ENCODE measurements at regions not wholly inside any gene's neighbourhood (a gene's known extent, or its start where the extent isn't known, plus 50 kb on each side); places are given as distances from the start of the nearest gene placed in this dataset.

DNA sequence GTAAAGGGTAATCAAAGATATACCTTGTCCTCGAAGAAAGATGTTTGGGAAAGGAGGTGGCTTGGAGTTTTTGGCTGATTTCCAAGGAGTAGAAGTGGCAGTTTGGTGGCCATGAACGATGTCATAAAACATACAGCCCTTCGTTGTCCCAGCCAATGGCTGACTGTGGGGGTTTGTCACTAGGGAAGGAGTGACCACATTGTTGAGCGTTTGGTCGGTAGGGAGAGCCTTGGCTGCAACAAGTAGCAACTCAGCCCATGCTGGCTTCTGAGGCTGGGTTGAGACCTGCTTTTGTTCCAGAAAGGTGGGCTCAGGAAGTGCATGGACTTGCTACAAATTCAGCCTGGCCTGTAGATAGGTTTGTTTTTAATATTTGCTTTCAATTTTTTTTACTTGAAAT lies 128.3 kb downstream of the BOD1 start:
- Histone ChIP-seq H3K27me3 (ENCODE audit: control insufficient read depth, insufficient read depth, low read length, poor library complexity, severe bottlenecking) (no peaks in the 10 kb centered on the region), H3K9me3 (ENCODE audit: control insufficient read depth, low read length) (no peaks in the 10 kb centered on the region), H3K4me1 (ENCODE audit: control insufficient read depth, insufficient read depth, low read length) (no peaks in the 10 kb centered on the region), H3K4me3 (ENCODE audit: low read length) (no peak overlapping the region), H3K27ac (ENCODE audit: low read depth, low read length) (no peak overlapping the region), H3K36me3 (ENCODE audit: control insufficient read depth, insufficient read depth, low read length) (no peaks in the 10 kb centered on the region), H3K9ac (ENCODE audit: extremely low read depth, low read length, poor library complexity, severe bottlenecking) (no peak overlapping the region)
- Mint-ChIP-seq H3K4me3 (no peak overlapping the region), H3K9me3 (no peaks in the 10 kb centered on the region), H3K4me1 (no peaks in the 10 kb centered on the region), H3K27ac (no peak overlapping the region), H3K27me3 (ENCODE audit: insufficient read depth) (peaks cover 4% of the 10 kb centered on the region), H3K36me3 (ENCODE audit: low read depth) (no peaks in the 10 kb centered on the region)
- 78 to 84% methylated on average over 5 of the region's 5 CpGs for WGBS, 2 experiments (ENCODE audit: insufficient coverage in 1 of 2, insufficient read length in 1 of 2)
- TF ChIP-seq, protein P1, sequence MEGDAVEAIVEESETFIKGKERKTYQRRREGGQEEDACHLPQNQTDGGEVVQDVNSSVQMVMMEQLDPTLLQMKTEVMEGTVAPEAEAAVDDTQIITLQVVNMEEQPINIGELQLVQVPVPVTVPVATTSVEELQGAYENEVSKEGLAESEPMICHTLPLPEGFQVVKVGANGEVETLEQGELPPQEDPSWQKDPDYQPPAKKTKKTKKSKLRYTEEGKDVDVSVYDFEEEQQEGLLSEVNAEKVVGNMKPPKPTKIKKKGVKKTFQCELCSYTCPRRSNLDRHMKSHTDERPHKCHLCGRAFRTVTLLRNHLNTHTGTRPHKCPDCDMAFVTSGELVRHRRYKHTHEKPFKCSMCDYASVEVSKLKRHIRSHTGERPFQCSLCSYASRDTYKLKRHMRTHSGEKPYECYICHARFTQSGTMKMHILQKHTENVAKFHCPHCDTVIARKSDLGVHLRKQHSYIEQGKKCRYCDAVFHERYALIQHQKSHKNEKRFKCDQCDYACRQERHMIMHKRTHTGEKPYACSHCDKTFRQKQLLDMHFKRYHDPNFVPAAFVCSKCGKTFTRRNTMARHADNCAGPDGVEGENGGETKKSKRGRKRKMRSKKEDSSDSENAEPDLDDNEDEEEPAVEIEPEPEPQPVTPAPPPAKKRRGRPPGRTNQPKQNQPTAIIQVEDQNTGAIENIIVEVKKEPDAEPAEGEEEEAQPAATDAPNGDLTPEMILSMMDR (conservative IDR thresholded peaks at IDR 0.05) = no peak
- peak; percentile 27 for DNase-seq

DNA sequence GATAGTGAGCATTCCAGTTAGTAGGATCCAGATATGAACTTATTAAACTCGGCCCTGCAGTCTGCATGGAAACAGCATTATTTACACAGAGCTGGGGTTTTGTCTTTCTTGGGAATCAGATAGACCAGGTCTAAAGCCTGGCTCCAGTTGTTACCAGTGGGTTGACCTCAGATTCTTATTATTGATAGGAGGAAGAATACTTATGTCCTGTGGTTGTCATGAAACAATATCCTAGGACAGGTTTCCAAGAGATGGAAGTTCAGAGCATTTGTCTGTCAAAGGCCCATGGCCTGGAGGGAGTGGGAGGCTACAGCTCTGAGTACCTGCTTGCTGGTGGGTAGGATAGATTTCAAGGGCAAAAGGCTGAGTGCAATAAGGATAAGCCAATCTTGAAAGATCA lies 129.2 kb downstream of the BOD1 start:
- H3K27ac Mint-ChIP-seq = no peak overlapping the region
- 87 to 100% methylated on average over 1 of the region's 1 CpG for WGBS, 2 experiments (ENCODE audit: insufficient coverage in 1 of 2, insufficient read length in 1 of 2)

DNA sequence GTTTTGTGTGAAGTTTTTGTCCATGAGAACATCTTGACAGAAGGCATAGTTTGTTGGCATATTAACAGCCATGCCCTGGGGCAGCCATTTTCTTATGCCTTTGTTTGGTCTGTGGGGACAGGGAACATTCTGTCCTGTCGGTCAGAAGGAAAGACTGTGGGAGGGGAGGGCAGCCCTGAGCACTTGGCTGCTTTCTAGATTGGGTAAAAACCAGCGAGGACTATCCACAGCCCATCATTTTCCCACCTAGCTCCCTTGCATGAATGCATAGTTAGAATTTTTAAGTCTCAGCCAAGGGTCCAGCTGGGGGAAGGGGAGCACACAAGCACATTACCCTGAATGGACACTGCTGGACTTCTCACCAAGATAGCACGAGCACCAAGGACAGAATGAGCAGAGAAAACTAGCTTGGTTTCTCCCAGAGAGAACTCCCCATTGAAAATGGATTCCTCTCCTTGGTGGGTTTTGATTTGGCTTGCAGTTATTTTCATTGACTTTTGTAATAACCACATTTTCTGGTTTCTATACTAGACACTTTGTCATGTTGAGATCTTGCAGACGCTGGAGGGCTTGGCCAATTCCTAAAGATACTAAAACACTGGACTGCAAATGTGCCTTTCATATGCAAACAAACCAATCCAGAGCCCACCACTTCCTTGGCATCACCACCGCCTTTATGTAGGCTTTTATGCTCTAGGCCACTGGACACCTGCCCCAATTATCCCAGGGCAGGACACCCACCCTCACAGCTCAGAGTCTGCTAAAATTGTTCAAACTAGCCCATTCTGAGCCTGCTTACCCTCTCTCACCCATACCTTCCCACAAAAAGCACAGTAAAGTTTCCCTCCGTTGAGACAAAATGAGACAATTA lies 129.9 kb downstream of the BOD1 start:
- H3K9me3 Mint-ChIP-seq = no peaks in the 10 kb centered on the region
- Histone ChIP-seq H3K27ac (ENCODE audit: low read depth, low read length) (no peak overlapping the region), H3K9me3 (ENCODE audit: control insufficient read depth, low read length) (no peaks in the 10 kb centered on the region), H3K27me3 (ENCODE audit: control insufficient read depth, insufficient read depth, low read length, poor library complexity, severe bottlenecking) (no peaks in the 10 kb centered on the region), H3K9ac (ENCODE audit: extremely low read depth, low read length, poor library complexity, severe bottlenecking) (no peak overlapping the region), H3K36me3 (ENCODE audit: control insufficient read depth, insufficient read depth, low read length) (no peaks in the 10 kb centered on the region), H3K4me3 (ENCODE audit: low read length) (no peak overlapping the region), H3K4me1 (ENCODE audit: control insufficient read depth, insufficient read depth, low read length) (no peaks in the 10 kb centered on the region)
- 69 to 82% methylated on average over 2 to 6 of the region's 6 CpGs for WGBS, 2 experiments (ENCODE audit: insufficient coverage in 1 of 2, insufficient read length in 1 of 2)
- peak; percentile 14 for DNase-seq
- no peaks in the 10 kb centered on the region for H3K36me3 Mint-ChIP-seq (ENCODE audit: low read depth)
- TF ChIP-seq, protein P1 (conservative IDR thresholded peaks at IDR 0.05) = no peak
- H3K4me1 Mint-ChIP-seq = no peaks in the 10 kb centered on the region
- H3K27ac Mint-ChIP-seq = no peak overlapping the region
- H3K4me3 Mint-ChIP-seq = no peak overlapping the region
- peaks cover 6% of the 10 kb centered on the region for H3K27me3 Mint-ChIP-seq (ENCODE audit: insufficient read depth)

More for the DNA sequence above, 129.2 kb downstream of the BOD1 start:
- H3K9me3 ChIP-seq (ENCODE audit: control insufficient read depth, low read length) = no peaks in the 10 kb centered on the region
- TF ChIP-seq, protein P1 (conservative IDR thresholded peaks at IDR 0.05) = no peak
- H3K9ac ChIP-seq (ENCODE audit: extremely low read depth, low read length, poor library complexity, severe bottlenecking) = no peak overlapping the region
- H3K36me3 ChIP-seq (ENCODE audit: control insufficient read depth, insufficient read depth, low read length) = no peaks in the 10 kb centered on the region
- H3K4me1 ChIP-seq (ENCODE audit: control insufficient read depth, insufficient read depth, low read length) = no peaks in the 10 kb centered on the region
- H3K27me3 ChIP-seq (ENCODE audit: control insufficient read depth, insufficient read depth, low read length, poor library complexity, severe bottlenecking) = no peaks in the 10 kb centered on the region
- no peaks in the 10 kb centered on the region for H3K9me3 Mint-ChIP-seq
- no peak overlapping the region for H3K4me3 ChIP-seq (ENCODE audit: low read length)
- no peaks in the 10 kb centered on the region for H3K36me3 Mint-ChIP-seq (ENCODE audit: low read depth)
- H3K27me3 Mint-ChIP-seq (ENCODE audit: insufficient read depth) = peaks cover 4% of the 10 kb centered on the region
- no peak overlapping the region for H3K27ac ChIP-seq (ENCODE audit: low read depth, low read length)
- DNase-seq = peak; percentile 19
- H3K4me3 Mint-ChIP-seq = no peak overlapping the region
- no peaks in the 10 kb centered on the region for H3K4me1 Mint-ChIP-seq
